C4-2B (cell line): ENCODE measurements at regions not wholly inside any gene's neighbourhood (a gene's known extent, or its start where the extent isn't known, plus 50 kb on each side); places are given as distances from the start of the nearest gene placed in this dataset.

ENCODE experiments used
- H3K27ac ChIP-seq: fragments of 450-650 bp; 2 replicates; pipeline ENCODE4 v1.5.1; 2017
- ZFX ChIP-seq: fragments of 450-650 bp; IDR thresholded peaks from 2 replicates; pipeline ENCODE4 v1.6.1; 2017
- TF ChIP-seq, protein P1 (sequence below): fragments of 450-650 bp; conservative IDR thresholded peaks from 2 replicates; pipeline ENCODE4 v1.5.1; 2017; ENCODE audit warnings: mild to moderate bottlenecking

- no peak overlapping the region for H3K27ac ChIP-seq
- TF ChIP-seq ZFX: no peak
- TF ChIP-seq, protein P1, sequence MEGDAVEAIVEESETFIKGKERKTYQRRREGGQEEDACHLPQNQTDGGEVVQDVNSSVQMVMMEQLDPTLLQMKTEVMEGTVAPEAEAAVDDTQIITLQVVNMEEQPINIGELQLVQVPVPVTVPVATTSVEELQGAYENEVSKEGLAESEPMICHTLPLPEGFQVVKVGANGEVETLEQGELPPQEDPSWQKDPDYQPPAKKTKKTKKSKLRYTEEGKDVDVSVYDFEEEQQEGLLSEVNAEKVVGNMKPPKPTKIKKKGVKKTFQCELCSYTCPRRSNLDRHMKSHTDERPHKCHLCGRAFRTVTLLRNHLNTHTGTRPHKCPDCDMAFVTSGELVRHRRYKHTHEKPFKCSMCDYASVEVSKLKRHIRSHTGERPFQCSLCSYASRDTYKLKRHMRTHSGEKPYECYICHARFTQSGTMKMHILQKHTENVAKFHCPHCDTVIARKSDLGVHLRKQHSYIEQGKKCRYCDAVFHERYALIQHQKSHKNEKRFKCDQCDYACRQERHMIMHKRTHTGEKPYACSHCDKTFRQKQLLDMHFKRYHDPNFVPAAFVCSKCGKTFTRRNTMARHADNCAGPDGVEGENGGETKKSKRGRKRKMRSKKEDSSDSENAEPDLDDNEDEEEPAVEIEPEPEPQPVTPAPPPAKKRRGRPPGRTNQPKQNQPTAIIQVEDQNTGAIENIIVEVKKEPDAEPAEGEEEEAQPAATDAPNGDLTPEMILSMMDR: no peak
Measured at GRCh38 chr14:50057331-50057730, 59.0 kb downstream of the VCPKMT start.

DNA sequence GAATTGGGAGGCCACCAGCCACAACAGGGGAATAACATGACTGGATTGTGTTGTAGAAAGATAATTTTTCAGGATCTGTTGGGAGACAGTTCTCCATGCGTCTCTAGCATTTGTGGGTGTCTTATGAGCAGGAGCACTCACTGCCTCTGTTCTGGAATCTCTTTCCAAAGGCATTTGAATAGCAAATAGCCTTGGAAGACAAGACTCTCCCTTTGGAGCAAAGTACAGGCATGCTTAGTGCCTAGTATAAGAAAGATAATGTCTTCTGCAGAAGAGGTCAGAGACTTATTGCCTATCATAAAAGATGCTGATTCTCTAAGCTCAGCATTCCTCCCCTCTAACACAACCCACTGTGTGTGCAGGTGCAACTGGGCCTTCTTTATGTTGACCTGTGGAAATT lies 58.3 kb downstream of the VCPKMT start:
- H3K27ac ChIP-seq: no peak overlapping the region
- no peak for TF ChIP-seq ZFX
- TF ChIP-seq, protein P1: no peak
